ENCODE measurements at regions not wholly inside any gene's neighbourhood (a gene's known extent, or its start where the extent isn't known, plus 50 kb on each side); places are given as distances from the start of the nearest gene placed in this dataset.

GRCh38 chrX:39802908-39803307 lies 294.9 kb downstream of the BCOR start:
- TF ChIP-seq ZNF701 (tag by site-specific recombination; IDR thresholded peaks at IDR 0.05) = no peak
- TF ChIP-seq ZBTB48 (tag by site-specific recombination; IDR thresholded peaks at IDR 0.05) = no peak
- TF ChIP-seq SETDB1 (IDR thresholded peaks at IDR 0.05; ENCODE audit: insufficient read length, low read length) = no peak
- TF ChIP-seq ZNF510 (tag by site-specific recombination; IDR thresholded peaks at IDR 0.05; ENCODE audit: insufficient replicate concordance) = no peak

Measured in HEK293 (cell line).